ENCODE measurements at regions not wholly inside any gene's neighbourhood (a gene's known extent, or its start where the extent isn't known, plus 50 kb on each side); places are given as distances from the start of the nearest gene placed in this dataset.

GRCh38 chr4:148800940-148801339, 358.7 kb upstream of the NR3C2 start:
- peaks cover 2% of the 10 kb centered on the region for H3K9me3 Mint-ChIP-seq
- no peak for DNase-seq
- H3K36me3 Mint-ChIP-seq (ENCODE audit: low read depth) = no peaks in the 10 kb centered on the region
- H3K4me3 Mint-ChIP-seq = no peak overlapping the region
- H3K27ac Mint-ChIP-seq = no peak overlapping the region
- no peaks in the 10 kb centered on the region for H3K4me1 Mint-ChIP-seq
- no peaks in the 10 kb centered on the region for H3K27me3 Mint-ChIP-seq
- no peak for ATAC-seq

- Mint-ChIP-seq H3K4me1 (no peaks in the 10 kb centered on the region), H3K27me3 (no peaks in the 10 kb centered on the region), H3K9me3 (no peaks in the 10 kb centered on the region), H3K4me3 (no peak overlapping the region), H3K27ac (no peak overlapping the region), H3K36me3 (ENCODE audit: low read depth) (no peaks in the 10 kb centered on the region)
- no peak for DNase-seq
- no peak for ATAC-seq
Observed at GRCh38 chr4:148800336-148800885, 358.2 kb upstream of the NR3C2 start.

- DNase-seq (no peak), ATAC-seq (no peak)
- H3K36me3 Mint-ChIP-seq (ENCODE audit: low read depth) = no peaks in the 10 kb centered on the region
- H3K27me3 Mint-ChIP-seq = no peaks in the 10 kb centered on the region
- no peaks in the 10 kb centered on the region for H3K9me3 Mint-ChIP-seq
- no peak overlapping the region for H3K4me3 Mint-ChIP-seq
- no peaks in the 10 kb centered on the region for H3K4me1 Mint-ChIP-seq
- no peak overlapping the region for H3K27ac Mint-ChIP-seq
Observed at GRCh38 chr4:148795156-148795864, 353.1 kb upstream of the NR3C2 start.

GRCh38 chr4:148793221-148793620, 351.0 kb upstream of the NR3C2 start:
- no peaks in the 10 kb centered on the region for H3K4me1 Mint-ChIP-seq
- H3K9me3 Mint-ChIP-seq = no peaks in the 10 kb centered on the region
- no peak overlapping the region for H3K4me3 Mint-ChIP-seq
- H3K36me3 Mint-ChIP-seq (ENCODE audit: low read depth) = no peaks in the 10 kb centered on the region
- ATAC-seq (no peak), DNase-seq (no peak)
- H3K27me3 Mint-ChIP-seq = no peaks in the 10 kb centered on the region
- H3K27ac Mint-ChIP-seq = no peak overlapping the region

GRCh38 chr4:148790691-148791090, 348.5 kb upstream of the NR3C2 start:
- Mint-ChIP-seq H3K9me3 (no peaks in the 10 kb centered on the region), H3K27ac (no peak overlapping the region), H3K4me1 (no peaks in the 10 kb centered on the region), H3K4me3 (no peak overlapping the region), H3K36me3 (ENCODE audit: low read depth) (no peaks in the 10 kb centered on the region), H3K27me3 (no peaks in the 10 kb centered on the region)
- no peak for DNase-seq
- ATAC-seq = no peak

DNA sequence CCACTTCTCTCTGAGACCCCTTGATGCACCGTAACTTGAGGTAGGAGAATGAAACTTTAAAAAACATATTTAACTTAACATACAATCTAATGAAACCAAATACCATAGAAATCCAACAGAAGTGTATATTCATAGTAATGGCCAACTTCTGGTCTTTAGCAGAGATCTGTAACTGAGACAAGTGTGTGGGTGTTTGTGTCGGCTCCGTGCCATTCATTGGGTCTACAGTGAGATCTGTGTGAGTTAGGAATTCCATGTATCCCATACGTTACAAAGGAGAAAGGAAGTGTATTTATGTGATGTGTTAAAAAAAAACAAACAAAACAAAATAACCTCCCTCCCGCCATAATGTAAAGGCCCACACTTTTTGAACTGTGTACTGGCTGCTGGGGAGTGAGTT, 348.0 kb upstream of the NR3C2 start:
- Mint-ChIP-seq H3K27me3 (no peaks in the 10 kb centered on the region), H3K4me1 (no peaks in the 10 kb centered on the region), H3K4me3 (no peak overlapping the region), H3K9me3 (no peaks in the 10 kb centered on the region), H3K36me3 (ENCODE audit: low read depth) (no peaks in the 10 kb centered on the region), H3K27ac (no peak overlapping the region)
- no peak for ATAC-seq
- no peak for DNase-seq

DNA sequence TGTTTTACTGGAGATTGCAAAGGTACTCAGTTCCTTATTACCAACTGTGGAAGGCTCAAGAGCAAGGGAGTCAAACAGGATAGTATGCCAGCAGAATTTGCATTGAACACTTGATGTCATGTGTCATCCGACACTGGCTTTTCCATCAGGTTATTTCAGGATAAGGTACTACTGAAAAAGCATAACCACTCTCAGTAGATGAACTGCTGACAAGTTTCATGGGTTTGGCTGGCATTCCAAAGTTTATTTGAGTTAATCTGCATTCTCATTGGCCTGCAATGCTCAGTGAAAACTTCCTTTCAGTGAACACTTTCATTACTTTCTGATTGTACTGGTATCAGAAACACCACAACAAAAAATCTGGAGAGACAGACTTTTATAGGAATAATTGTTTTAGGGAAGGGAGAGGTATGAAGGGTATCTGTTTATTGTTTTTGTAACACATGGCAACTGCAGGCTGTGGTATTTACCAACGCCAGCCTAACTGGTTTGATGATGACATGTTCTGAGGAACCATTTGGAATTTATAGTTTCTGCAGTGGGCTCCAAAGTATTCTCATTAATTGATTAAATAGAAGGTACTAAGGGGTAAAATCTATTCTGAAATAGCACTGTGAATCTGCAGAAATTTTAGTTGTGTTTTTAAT, 345.7 kb upstream of the NR3C2 start:
- Mint-ChIP-seq H3K4me1 (no peaks in the 10 kb centered on the region), H3K4me3 (no peak overlapping the region), H3K9me3 (no peaks in the 10 kb centered on the region), H3K36me3 (ENCODE audit: low read depth) (no peaks in the 10 kb centered on the region), H3K27me3 (no peaks in the 10 kb centered on the region), H3K27ac (no peak overlapping the region)
- no peak for DNase-seq
- no peak for ATAC-seq

GRCh38 chr4:148787285-148787684, 345.1 kb upstream of the NR3C2 start:
- no peaks in the 10 kb centered on the region for H3K27me3 Mint-ChIP-seq
- H3K4me1 Mint-ChIP-seq = no peaks in the 10 kb centered on the region
- no peak overlapping the region for H3K27ac Mint-ChIP-seq
- no peaks in the 10 kb centered on the region for H3K9me3 Mint-ChIP-seq
- ATAC-seq = no peak
- H3K4me3 Mint-ChIP-seq = no peak overlapping the region
- DNase-seq = no peak
- H3K36me3 Mint-ChIP-seq (ENCODE audit: low read depth) = no peaks in the 10 kb centered on the region

DNA sequence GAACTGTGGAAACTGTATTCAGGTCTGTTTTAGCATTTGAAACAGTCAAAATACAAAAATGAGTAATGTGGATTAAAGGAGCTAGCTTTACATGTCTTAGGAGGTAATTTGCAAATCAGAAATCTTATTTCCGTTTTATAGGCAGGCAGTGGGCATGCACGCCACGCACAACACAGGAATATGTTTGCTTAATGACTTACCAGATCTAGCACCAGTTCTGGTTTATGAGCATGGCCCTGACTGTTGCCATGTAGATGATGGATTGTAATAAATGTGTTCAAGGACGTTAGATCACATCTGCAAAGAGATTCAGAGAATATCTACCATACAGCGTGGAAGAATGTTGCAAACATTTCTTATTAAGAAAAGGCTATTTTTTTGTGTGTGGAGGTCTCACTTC, 344.5 kb upstream of the NR3C2 start:
- H3K4me1 Mint-ChIP-seq = no peaks in the 10 kb centered on the region
- DNase-seq = no peak
- no peaks in the 10 kb centered on the region for H3K27me3 Mint-ChIP-seq
- no peak for ATAC-seq
- no peak overlapping the region for H3K4me3 Mint-ChIP-seq
- H3K9me3 Mint-ChIP-seq = no peaks in the 10 kb centered on the region
- H3K27ac Mint-ChIP-seq = no peak overlapping the region
- no peaks in the 10 kb centered on the region for H3K36me3 Mint-ChIP-seq (ENCODE audit: low read depth)

DNA sequence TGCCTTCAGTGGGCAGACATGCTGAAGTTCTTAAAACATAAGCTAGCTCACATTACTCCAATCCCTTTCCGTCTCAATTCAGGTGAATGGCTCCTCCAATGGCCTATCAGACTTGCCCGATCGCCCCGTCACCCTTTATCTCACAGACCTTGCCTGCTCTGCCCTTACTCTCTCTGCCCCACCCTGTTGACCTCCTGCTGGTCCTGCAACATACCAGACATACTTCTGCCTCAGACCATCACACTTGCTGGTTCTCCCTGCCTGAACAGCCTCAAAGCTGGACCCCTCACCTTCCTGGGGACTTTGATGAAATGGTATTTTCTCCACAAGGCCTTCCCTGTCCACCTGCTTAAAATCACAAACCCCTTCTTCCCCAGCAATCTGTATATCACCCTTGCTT, 340.1 kb upstream of the NR3C2 start:
- no peaks in the 10 kb centered on the region for H3K36me3 Mint-ChIP-seq (ENCODE audit: low read depth)
- no peak for ATAC-seq
- H3K27ac Mint-ChIP-seq = no peak overlapping the region
- no peak for DNase-seq
- no peaks in the 10 kb centered on the region for H3K27me3 Mint-ChIP-seq
- H3K4me1 Mint-ChIP-seq = no peaks in the 10 kb centered on the region
- H3K9me3 Mint-ChIP-seq = peaks cover 6% of the 10 kb centered on the region
- no peak overlapping the region for H3K4me3 Mint-ChIP-seq

GRCh38 chr4:148780426-148781005, 338.3 kb upstream of the NR3C2 start:
- Mint-ChIP-seq H3K36me3 (ENCODE audit: low read depth) (no peaks in the 10 kb centered on the region), H3K9me3 (peaks cover 6% of the 10 kb centered on the region), H3K27me3 (no peaks in the 10 kb centered on the region), H3K27ac (no peak overlapping the region), H3K4me1 (no peaks in the 10 kb centered on the region), H3K4me3 (no peak overlapping the region)
- no peak for DNase-seq
- ATAC-seq = no peak

DNA sequence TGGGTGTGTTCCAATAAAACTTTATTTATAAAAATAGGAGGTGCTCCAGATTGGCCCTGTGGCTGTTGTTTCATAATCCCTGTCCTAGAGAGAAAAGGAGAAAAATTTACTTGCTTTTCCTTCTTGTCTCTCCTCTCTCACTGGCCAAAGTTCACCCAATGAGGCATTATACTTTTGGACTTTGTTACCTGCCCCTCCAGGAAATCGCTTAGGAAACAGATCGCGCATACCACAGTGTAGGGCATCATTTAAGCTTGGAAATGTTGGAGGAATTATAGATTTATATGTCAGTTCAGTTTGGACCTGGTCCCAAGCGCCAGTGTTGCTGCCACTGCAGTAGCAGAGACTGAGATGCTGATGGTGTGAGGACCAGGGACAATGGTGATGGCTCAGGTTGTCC, 337.6 kb upstream of the NR3C2 start:
- no peak overlapping the region for H3K27ac Mint-ChIP-seq
- ATAC-seq = no peak
- no peak overlapping the region for H3K4me3 Mint-ChIP-seq
- no peaks in the 10 kb centered on the region for H3K4me1 Mint-ChIP-seq
- DNase-seq = no peak
- H3K9me3 Mint-ChIP-seq = peaks cover 6% of the 10 kb centered on the region
- no peaks in the 10 kb centered on the region for H3K27me3 Mint-ChIP-seq
- H3K36me3 Mint-ChIP-seq (ENCODE audit: low read depth) = no peaks in the 10 kb centered on the region

- no peaks in the 10 kb centered on the region for H3K27me3 Mint-ChIP-seq
- no peak overlapping the region for H3K27ac Mint-ChIP-seq
- DNase-seq (no peak), ATAC-seq (no peak)
- H3K36me3 Mint-ChIP-seq (ENCODE audit: low read depth) = no peaks in the 10 kb centered on the region
- no peaks in the 10 kb centered on the region for H3K4me1 Mint-ChIP-seq
- H3K4me3 Mint-ChIP-seq = no peak overlapping the region
- H3K9me3 Mint-ChIP-seq = peaks cover 6% of the 10 kb centered on the region
Observed at GRCh38 chr4:148778980-148779675, 336.9 kb upstream of the NR3C2 start.

- no peaks in the 10 kb centered on the region for H3K27me3 Mint-ChIP-seq
- H3K9me3 Mint-ChIP-seq = peaks cover 6% of the 10 kb centered on the region
- H3K36me3 Mint-ChIP-seq (ENCODE audit: low read depth) = no peaks in the 10 kb centered on the region
- DNase-seq (no peak), ATAC-seq (no peak)
- no peak overlapping the region for H3K27ac Mint-ChIP-seq
- no peaks in the 10 kb centered on the region for H3K4me1 Mint-ChIP-seq
- no peak overlapping the region for H3K4me3 Mint-ChIP-seq
Observed at GRCh38 chr4:148776941-148777340, 334.7 kb upstream of the NR3C2 start.

- no peaks in the 10 kb centered on the region for H3K36me3 Mint-ChIP-seq (ENCODE audit: low read depth)
- no peaks in the 10 kb centered on the region for H3K27me3 Mint-ChIP-seq
- no peak overlapping the region for H3K4me3 Mint-ChIP-seq
- H3K9me3 Mint-ChIP-seq = no peaks in the 10 kb centered on the region
- H3K4me1 Mint-ChIP-seq = no peaks in the 10 kb centered on the region
- H3K27ac Mint-ChIP-seq = no peak overlapping the region
- no peak for ATAC-seq
- no peak for DNase-seq
Observed at GRCh38 chr4:148774134-148774533, 331.9 kb upstream of the NR3C2 start.

Measured in activated naive CD8-positive, alpha-beta T cell treated with anti-CD3 and anti-CD28 coated beads, Interleukin-2, amount 50 U/mL, for 24 hours (primary cell).